Jurkat, Clone E6-1 (cell line): ENCODE measurements at regions not wholly inside any gene's neighbourhood (a gene's known extent, or its start where the extent isn't known, plus 50 kb on each side); places are given as distances from the start of the nearest gene placed in this dataset.

ENCODE experiments used
- DNase-seq: peaks from one replicate; pipeline ENCODE4 v3.0.0-alpha.2; 2011; ENCODE audit warnings: low read depth, low spot score
- H3K4me3 ChIP-seq: 2 replicates; pipeline ENCODE4 v1.5.1; 2011; ENCODE audit warnings: mild to moderate bottlenecking, low read length, control low read depth, moderate library complexity

GRCh38 chr6:170128811-170129681, 161.8 kb downstream of the DLL1 start:
- no peak overlapping the region for H3K4me3 ChIP-seq

GRCh38 chr6:170128346-170128745, 162.5 kb downstream of the DLL1 start:
- DNase-seq, result no peak
- H3K4me3 ChIP-seq, result no peak overlapping the region

More at GRCh38 chr6:170128811-170129681, 161.8 kb downstream of the DLL1 start:
- no peak for DNase-seq

GRCh38 chr6:170127151-170127550, 163.7 kb downstream of the DLL1 start:
- H3K4me3 ChIP-seq, result no peak overlapping the region
- no peak for DNase-seq

GRCh38 chr6:170125456-170126300, 165.2 kb downstream of the DLL1 start:
- no peak overlapping the region for H3K4me3 ChIP-seq
- no peak for DNase-seq

GRCh38 chr6:170124836-170125235, 166.0 kb downstream of the DLL1 start:
- no peak overlapping the region for H3K4me3 ChIP-seq
- DNase-seq, result no peak

GRCh38 chr6:170124150-170124549, 166.7 kb downstream of the DLL1 start:
- no peak overlapping the region for H3K4me3 ChIP-seq
- DNase-seq, result no peak

GRCh38 chr6:170122651-170123050, 168.2 kb downstream of the DLL1 start:
- DNase-seq, result no peak

GRCh38 chr6:170117111-170117972, 173.5 kb downstream of the DLL1 start:
- no peak overlapping the region for H3K4me3 ChIP-seq
- DNase-seq, result no peak

More at GRCh38 chr6:170122651-170123050, 168.2 kb downstream of the DLL1 start:
- H3K4me3 ChIP-seq, result no peak overlapping the region

- DNase-seq, result no peak
- H3K4me3 ChIP-seq, result no peak overlapping the region
Observed at GRCh38 chr6:170116636-170117035, 174.2 kb downstream of the DLL1 start.

GRCh38 chr6:170114956-170115855, 175.7 kb downstream of the DLL1 start:
- DNase-seq, result no peak
- H3K4me3 ChIP-seq, result no peak overlapping the region

GRCh38 chr6:170114187-170114945, 176.5 kb downstream of the DLL1 start:
- no peak overlapping the region for H3K4me3 ChIP-seq
- no peak for DNase-seq

GRCh38 chr6:170113141-170113540, 177.7 kb downstream of the DLL1 start:
- no peak overlapping the region for H3K4me3 ChIP-seq
- DNase-seq, result no peak

- no peak for DNase-seq
- H3K4me3 ChIP-seq, result no peak overlapping the region
Observed at GRCh38 chr6:170112583-170112860, 178.4 kb downstream of the DLL1 start.

GRCh38 chr6:170111816-170112582, 178.9 kb downstream of the DLL1 start:
- no peak overlapping the region for H3K4me3 ChIP-seq
- DNase-seq, result no peak

GRCh38 chr6:170111141-170111664, 179.7 kb downstream of the DLL1 start:
- H3K4me3 ChIP-seq, result no peak overlapping the region
- DNase-seq, result no peak

GRCh38 chr6:170110201-170111140, 180.4 kb downstream of the DLL1 start:
- no peak overlapping the region for H3K4me3 ChIP-seq
- DNase-seq, result no peak
